Mesothelial cell of epicardium (in vitro differentiated cells): ENCODE measurements at regions not wholly inside any gene's neighbourhood (a gene's known extent, or its start where the extent isn't known, plus 50 kb on each side); places are given as distances from the start of the nearest gene placed in this dataset.

ENCODE experiments used
- DNase-seq, 2 experiments: peaks; one replicate each; pipeline ENCODE4 v3.0.0; 2021; ENCODE audit warnings: low spot score in 2 of 2; ENCODE audit not compliant: unreplicated experiment in 2 of 2
- H3K27ac Mint-ChIP-seq: 2 replicates; pipeline ENCODE4 v1.8.0; 2021; ENCODE audit warnings: mixed read lengths
- H3K27me3 Mint-ChIP-seq: 2 replicates; pipeline ENCODE4 v1.8.0; 2021; ENCODE audit warnings: low read depth, mixed read lengths
- H3K36me3 Mint-ChIP-seq: 2 replicates; pipeline ENCODE4 v1.8.0; 2021; ENCODE audit warnings: mixed read lengths
- H3K4me1 Mint-ChIP-seq: 2 replicates; pipeline ENCODE4 v1.8.0; 2021; ENCODE audit warnings: mixed read lengths
- H3K4me3 Mint-ChIP-seq: 2 replicates; pipeline ENCODE4 v1.8.0; 2021; ENCODE audit warnings: mild to moderate bottlenecking, moderate library complexity, mixed read lengths
- H3K9me3 Mint-ChIP-seq: 2 replicates; pipeline ENCODE4 v1.8.0; 2021; ENCODE audit warnings: mixed read lengths
- TF ChIP-seq, protein P1 (sequence below): fragments of 200-600 bp; sonication (generic); IDR thresholded peaks from one replicate; pipeline ENCODE4 v1.5.0; 2021; ENCODE audit warnings: antibody characterized with exemption; ENCODE audit not compliant: unreplicated experiment

DNA sequence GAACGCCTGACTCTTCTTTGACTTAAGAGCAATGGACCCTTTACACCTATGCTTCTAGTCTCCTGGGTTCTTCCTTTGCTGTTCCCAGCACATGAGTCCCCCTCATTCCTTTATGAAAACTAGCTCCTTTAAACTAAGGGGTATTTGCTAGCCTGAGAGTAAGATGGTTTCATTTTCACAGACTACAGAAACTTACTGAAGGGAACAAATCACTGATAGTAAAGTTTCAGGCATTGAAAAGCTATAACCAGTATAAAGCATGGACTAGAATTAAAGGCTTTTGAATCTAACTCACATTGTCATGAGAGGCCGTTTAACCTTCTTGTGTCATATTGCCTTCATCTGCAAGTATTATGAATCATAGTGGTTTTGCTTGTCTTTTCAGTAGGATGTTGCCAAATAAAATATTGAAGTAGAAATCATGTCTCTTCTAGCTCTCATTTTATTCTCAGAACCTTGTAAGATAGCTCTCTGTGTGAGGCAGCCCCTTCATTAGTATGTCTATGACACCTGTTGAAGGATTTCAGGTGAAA lies 765.9 kb downstream of the NR2F2 start:
- Mint-ChIP-seq H3K27ac (no peak overlapping the region), H3K36me3 (no peaks in the 10 kb centered on the region), H3K4me3 (no peak overlapping the region), H3K4me1 (no peaks in the 10 kb centered on the region), H3K27me3 (no peaks in the 10 kb centered on the region), H3K9me3 (peaks cover 11% of the 10 kb centered on the region)
- DNase-seq, result no peak
- TF ChIP-seq, protein P1, sequence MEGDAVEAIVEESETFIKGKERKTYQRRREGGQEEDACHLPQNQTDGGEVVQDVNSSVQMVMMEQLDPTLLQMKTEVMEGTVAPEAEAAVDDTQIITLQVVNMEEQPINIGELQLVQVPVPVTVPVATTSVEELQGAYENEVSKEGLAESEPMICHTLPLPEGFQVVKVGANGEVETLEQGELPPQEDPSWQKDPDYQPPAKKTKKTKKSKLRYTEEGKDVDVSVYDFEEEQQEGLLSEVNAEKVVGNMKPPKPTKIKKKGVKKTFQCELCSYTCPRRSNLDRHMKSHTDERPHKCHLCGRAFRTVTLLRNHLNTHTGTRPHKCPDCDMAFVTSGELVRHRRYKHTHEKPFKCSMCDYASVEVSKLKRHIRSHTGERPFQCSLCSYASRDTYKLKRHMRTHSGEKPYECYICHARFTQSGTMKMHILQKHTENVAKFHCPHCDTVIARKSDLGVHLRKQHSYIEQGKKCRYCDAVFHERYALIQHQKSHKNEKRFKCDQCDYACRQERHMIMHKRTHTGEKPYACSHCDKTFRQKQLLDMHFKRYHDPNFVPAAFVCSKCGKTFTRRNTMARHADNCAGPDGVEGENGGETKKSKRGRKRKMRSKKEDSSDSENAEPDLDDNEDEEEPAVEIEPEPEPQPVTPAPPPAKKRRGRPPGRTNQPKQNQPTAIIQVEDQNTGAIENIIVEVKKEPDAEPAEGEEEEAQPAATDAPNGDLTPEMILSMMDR, result no peak

DNA sequence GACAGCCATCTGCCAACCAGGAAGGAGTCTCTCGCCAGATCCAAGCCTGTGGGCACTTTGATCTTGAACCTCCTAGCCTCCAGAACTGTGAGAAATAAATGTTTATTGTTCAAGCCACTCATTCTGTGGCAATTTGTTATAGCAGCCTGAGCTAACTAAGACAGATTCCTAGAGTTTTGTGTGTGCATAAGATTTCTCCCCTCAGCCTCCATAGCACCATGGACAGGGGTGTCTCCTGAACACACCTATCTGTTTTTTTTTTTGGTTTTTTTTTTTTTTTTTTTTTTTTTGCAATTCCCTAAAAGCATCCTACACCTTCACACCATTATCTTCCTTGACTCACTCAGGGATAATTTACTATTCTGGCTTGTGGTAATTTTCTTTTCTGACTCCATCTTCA lies 768.5 kb downstream of the NR2F2 start:
- Mint-ChIP-seq H3K4me3 (no peak overlapping the region), H3K27me3 (no peaks in the 10 kb centered on the region), H3K27ac (no peak overlapping the region), H3K9me3 (peaks cover 13% of the 10 kb centered on the region), H3K4me1 (no peaks in the 10 kb centered on the region), H3K36me3 (no peaks in the 10 kb centered on the region)
- DNase-seq, result no peak
- TF ChIP-seq, protein P1, result no peak

DNA sequence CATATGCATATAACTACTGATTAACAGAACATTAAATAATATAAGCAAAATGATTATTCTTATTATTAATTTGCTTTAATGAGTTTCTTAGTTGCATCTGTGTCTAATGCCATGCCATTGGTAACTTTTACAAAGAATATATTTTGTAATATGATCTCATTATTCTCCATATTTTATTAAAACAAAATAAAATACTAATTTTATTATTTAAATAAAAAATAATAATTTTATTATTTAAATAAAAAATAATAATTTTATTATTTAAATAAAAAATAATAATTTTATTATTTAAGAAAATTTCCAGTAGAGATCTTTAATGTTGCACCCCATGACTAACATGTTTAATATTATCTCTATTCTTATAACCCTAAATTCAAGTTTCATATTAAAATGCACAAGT lies 771.1 kb downstream of the NR2F2 start:
- Mint-ChIP-seq H3K27ac (no peak overlapping the region), H3K9me3 (peaks cover 20% of the 10 kb centered on the region), H3K4me1 (no peaks in the 10 kb centered on the region), H3K4me3 (no peak overlapping the region), H3K36me3 (no peaks in the 10 kb centered on the region), H3K27me3 (no peaks in the 10 kb centered on the region)
- TF ChIP-seq, protein P1, result no peak
- no peak for DNase-seq

DNA sequence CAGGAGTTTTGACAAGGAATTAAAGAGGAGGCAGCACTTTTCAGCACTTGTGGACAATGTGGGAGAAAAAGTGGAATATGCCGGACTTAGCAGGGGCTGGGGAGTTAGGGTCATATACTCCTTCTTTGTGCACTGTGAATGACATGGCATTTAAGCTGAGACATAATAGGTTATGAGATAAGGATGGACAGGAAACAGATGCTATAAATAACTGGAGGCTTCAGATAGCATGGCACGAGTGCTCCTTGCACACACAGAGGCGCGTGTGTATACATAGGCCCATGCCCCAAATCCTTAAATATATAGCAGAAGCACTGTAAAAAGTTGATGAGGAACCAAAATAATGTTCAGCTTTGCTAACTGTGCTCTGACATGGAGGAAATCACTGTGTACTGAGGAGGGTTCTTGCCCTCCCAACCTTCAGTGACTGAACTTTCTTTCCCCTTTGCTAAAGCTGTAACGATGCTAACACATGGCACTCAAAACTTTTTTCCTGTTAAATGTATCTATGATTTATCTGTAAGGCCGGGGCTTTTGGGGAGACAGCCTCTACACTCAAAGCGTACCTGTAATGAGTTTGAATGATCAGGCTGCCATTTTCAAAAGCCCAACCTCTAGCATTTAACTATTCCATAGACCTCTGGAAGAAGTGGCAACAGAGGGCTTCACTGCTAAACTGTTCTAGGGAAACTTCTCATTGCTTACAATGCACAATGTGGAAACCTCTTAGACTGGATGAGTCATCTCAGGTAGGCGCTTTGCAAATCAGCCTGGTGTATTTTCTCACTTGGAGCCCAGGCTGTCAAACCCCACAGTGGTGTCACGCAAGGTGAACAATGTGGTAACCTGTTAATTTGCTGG lies 784.6 kb downstream of the NR2F2 start:
- peaks cover 29% of the 10 kb centered on the region for H3K9me3 Mint-ChIP-seq
- H3K27me3 Mint-ChIP-seq, result no peaks in the 10 kb centered on the region
- H3K27ac Mint-ChIP-seq, result no peak overlapping the region
- no peaks in the 10 kb centered on the region for H3K36me3 Mint-ChIP-seq
- no peak for DNase-seq
- no peak overlapping the region for H3K4me3 Mint-ChIP-seq
- no peaks in the 10 kb centered on the region for H3K4me1 Mint-ChIP-seq
- TF ChIP-seq, protein P1, result no peak

DNA sequence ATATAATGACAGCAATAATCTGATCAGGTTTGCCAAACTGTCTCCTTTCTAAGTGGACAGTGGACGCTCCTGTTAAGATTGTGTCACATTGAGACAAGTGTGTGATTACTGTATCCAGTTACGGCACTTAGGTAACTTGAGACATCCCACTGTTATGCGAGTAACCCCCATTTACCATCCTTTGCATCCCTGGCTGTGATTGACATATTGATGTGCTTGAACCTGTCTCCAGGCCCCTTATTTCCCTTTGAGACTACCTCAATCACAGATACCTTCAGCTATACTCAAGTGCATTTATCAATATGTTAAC lies 785.2 kb downstream of the NR2F2 start:
- Mint-ChIP-seq H3K27me3 (no peaks in the 10 kb centered on the region), H3K27ac (no peak overlapping the region), H3K36me3 (no peaks in the 10 kb centered on the region), H3K4me1 (no peaks in the 10 kb centered on the region), H3K9me3 (peaks cover 29% of the 10 kb centered on the region), H3K4me3 (no peak overlapping the region)
- TF ChIP-seq, protein P1, result no peak
- DNase-seq, result no peak
